ENCODE measurements at regions not wholly inside any gene's neighbourhood (a gene's known extent, or its start where the extent isn't known, plus 50 kb on each side); places are given as distances from the start of the nearest gene placed in this dataset.
A peak's percentile ranks its signal among the peaks of the same experiment; 100 is the strongest.
"Not testable (repeated sequence)": the region's sequence is repeated elsewhere in the genome, so short reads cannot be mapped to it uniquely, and the experiment has no call there.

DNA sequence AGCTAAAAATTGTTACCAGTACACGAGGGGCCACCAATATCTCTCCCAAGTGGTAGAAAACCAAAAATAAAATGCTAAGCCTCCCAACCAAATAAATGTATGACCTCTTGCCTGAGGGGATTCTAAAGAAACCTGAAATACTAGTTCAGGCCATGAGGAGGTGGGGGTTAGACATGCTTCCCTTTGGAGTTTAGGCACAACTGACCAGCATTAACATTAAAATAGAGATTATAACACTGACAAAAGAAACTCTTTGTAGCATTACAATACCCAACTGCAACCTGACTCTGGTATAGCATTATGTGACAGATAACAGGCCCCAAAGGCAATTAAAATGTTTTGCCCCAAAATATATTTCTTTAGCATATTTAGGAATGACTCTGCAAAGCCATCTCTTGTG is 637.6 kb upstream of the PCDH11Y start:
- not testable (repeated sequence) for H3K4me1 Mint-ChIP-seq; H4K20me1 ChIP-seq (replicated peaks; ENCODE audit: insufficient read depth); H3F3A ChIP-seq (replicated peaks; ENCODE audit: low read depth); H3K79me2 ChIP-seq (replicated peaks; ENCODE audit: insufficient read depth); H3K4me3 ChIP-seq; H2AFZ ChIP-seq; H3K4me3 Mint-ChIP-seq; H3K27me3 ChIP-seq (ENCODE audit: insufficient read depth); H3K27me3 Mint-ChIP-seq (ENCODE audit: insufficient read depth, low read depth, poor library complexity); H3K9me2 ChIP-seq (ENCODE audit: insufficient read depth); H3K4me1 ChIP-seq (ENCODE audit: insufficient read depth); H3K36me3 ChIP-seq (ENCODE audit: insufficient read depth); H3K4me2 ChIP-seq
- Mint-ChIP-seq H3K36me3 (ENCODE audit: low read depth) (peaks cover 42% of the 10 kb centered on the region), H3K27ac (peak overlapping the region; percentile 94), H3K9me3 (peaks cover 30% of the 10 kb centered on the region)
- DNase-seq (ENCODE audit: low spot score) (peak; percentile 43), ATAC-seq (peak; percentile 73)
- peak overlapping the region; percentile 85; the same call in 1 of the 2 replicates for H3K27ac ChIP-seq (ENCODE audit: low read depth)

DNA sequence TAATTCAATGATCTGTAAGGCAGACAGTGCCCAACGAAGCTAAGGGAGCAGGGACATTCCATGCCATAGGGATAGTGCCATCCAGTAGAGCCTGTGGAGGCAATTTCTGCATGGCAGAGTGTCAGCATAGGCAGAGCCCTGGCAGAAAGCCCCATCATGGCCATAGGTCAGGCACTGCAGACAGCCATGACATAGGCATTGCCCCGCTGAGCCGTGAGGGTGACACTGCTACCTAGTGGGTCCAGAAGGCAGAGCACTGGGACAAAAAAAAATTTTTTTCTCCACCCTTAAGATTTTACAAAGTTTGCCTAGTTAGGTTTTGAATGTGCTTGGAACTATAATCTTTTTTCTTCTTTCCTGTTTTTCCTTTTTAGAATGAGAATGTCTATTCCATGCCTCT is 596.3 kb upstream of the PCDH11Y start:
- not testable (repeated sequence) for H3K4me1 Mint-ChIP-seq; H3K27me3 ChIP-seq (ENCODE audit: insufficient read depth); H3K9me3 Mint-ChIP-seq; H3K27me3 Mint-ChIP-seq (ENCODE audit: insufficient read depth, low read depth, poor library complexity); H3K4me1 ChIP-seq (ENCODE audit: insufficient read depth); H3K4me3 Mint-ChIP-seq; H3K27ac ChIP-seq (ENCODE audit: low read depth); H4K20me1 ChIP-seq (replicated peaks; ENCODE audit: insufficient read depth); H3K36me3 Mint-ChIP-seq (ENCODE audit: low read depth); H3K4me2 ChIP-seq; H3K79me2 ChIP-seq (replicated peaks; ENCODE audit: insufficient read depth); H3K36me3 ChIP-seq (ENCODE audit: insufficient read depth); H3K4me3 ChIP-seq; H2AFZ ChIP-seq; H3K27ac Mint-ChIP-seq; H3F3A ChIP-seq (replicated peaks; ENCODE audit: low read depth); H3K9me2 ChIP-seq (ENCODE audit: insufficient read depth)
- peak; percentile 37 for DNase-seq (ENCODE audit: low spot score)
- ATAC-seq: peak; percentile 75
- TF ChIP-seq, protein P1, sequence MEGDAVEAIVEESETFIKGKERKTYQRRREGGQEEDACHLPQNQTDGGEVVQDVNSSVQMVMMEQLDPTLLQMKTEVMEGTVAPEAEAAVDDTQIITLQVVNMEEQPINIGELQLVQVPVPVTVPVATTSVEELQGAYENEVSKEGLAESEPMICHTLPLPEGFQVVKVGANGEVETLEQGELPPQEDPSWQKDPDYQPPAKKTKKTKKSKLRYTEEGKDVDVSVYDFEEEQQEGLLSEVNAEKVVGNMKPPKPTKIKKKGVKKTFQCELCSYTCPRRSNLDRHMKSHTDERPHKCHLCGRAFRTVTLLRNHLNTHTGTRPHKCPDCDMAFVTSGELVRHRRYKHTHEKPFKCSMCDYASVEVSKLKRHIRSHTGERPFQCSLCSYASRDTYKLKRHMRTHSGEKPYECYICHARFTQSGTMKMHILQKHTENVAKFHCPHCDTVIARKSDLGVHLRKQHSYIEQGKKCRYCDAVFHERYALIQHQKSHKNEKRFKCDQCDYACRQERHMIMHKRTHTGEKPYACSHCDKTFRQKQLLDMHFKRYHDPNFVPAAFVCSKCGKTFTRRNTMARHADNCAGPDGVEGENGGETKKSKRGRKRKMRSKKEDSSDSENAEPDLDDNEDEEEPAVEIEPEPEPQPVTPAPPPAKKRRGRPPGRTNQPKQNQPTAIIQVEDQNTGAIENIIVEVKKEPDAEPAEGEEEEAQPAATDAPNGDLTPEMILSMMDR (conservative IDR thresholded peaks at IDR 0.05; ENCODE audit: low read depth in 2 of 2): peak; percentile 35 to 58; a peak in 3 of 4 replicates
